Panc1 (cell line): ENCODE measurements at regions not wholly inside any gene's neighbourhood (a gene's known extent, or its start where the extent isn't known, plus 50 kb on each side); places are given as distances from the start of the nearest gene placed in this dataset.

Source experiments
- ATAC-seq: fragments of 200-7000 bp; cut with Tn5 transposase; 2 replicates; pipeline ENCODE4 v1.9.1; 2020; ENCODE audit warnings: mild to moderate bottlenecking, moderate library complexity
- BruUV-seq: library from RNA; stranded (reverse); fragments of 400-500 nt; replicated peaks from 2 replicates; lab custom pipeline; 2021; lab: Mats Ljungman, UMichigan
- CTCF ChIA-PET: fragments of 300-600 bp; sonication (Branson Sonifier 250); formaldehyde crosslinking; loops from one replicate; lab custom pipeline; 2022; ENCODE audit warnings: antibody characterized with exemption; lab: Charles Lee
- POLR2A ChIA-PET: fragments of 300-600 bp; sonication (Branson Sonifier 250); formaldehyde crosslinking; loops from one replicate; lab custom pipeline; 2022; ENCODE audit warnings: antibody characterized with exemption; lab: Charles Lee
- DNase-seq: peaks from one replicate; pipeline ENCODE4 v3.0.0-alpha.2; 2010; ENCODE audit warnings: low read depth, low spot score
- H3K27ac ChIP-seq: 2 replicates; pipeline ENCODE4 v1.5.1; 2011; ENCODE audit warnings: mild to moderate bottlenecking, low read length, inconsistent platforms
- H3K27me3 ChIP-seq: fragments of 200-500 bp; sonication (Bioruptor generic); 2 replicates; pipeline ENCODE4 v1.6.0; 2014; ENCODE audit warnings: low read length, inconsistent platforms; ENCODE audit not compliant: control insufficient read depth, insufficient read depth
- H3K36me3 ChIP-seq: fragments of 200-500 bp; sonication (Bioruptor generic); 2 replicates; pipeline ENCODE4 v1.5.1; 2014; ENCODE audit warnings: inconsistent platforms, mild to moderate bottlenecking, low read length, moderate library complexity; ENCODE audit not compliant: control insufficient read depth, insufficient read depth
- H3K4me1 ChIP-seq: 2 replicates; pipeline ENCODE4 v1.5.1; 2011; ENCODE audit warnings: inconsistent platforms, mild to moderate bottlenecking, low read length, moderate library complexity; ENCODE audit not compliant: control insufficient read depth, insufficient read depth
- H3K4me3 ChIP-seq, 2 experiments: 2 replicates each; pipeline ENCODE4 v1.5.1; 2011 to 2012; ENCODE audit warnings: low read depth in 2 of 2, low read length in 2 of 2, mild to moderate bottlenecking in 2 of 2, inconsistent platforms in 1 of 2, moderate library complexity in 1 of 2
- H3K9me3 ChIP-seq: fragments of 200-500 bp; sonication (Bioruptor generic); 2 replicates; pipeline ENCODE4 v1.5.1; 2014; ENCODE audit warnings: low read depth, mild to moderate bottlenecking, inconsistent platforms, low read length, moderate library complexity; ENCODE audit not compliant: control insufficient read depth, insufficient read depth
- CTCF ChIP-seq: fragments of 450-650 bp; IDR thresholded peaks from 2 replicates; pipeline ENCODE4 v1.5.1; 2017; ENCODE audit warnings: mild to moderate bottlenecking
- POLR2AphosphoS5 ChIP-seq: IDR thresholded peaks from 2 replicates; pipeline ENCODE4 v1.6.1; 2012; ENCODE audit warnings: mild to moderate bottlenecking, low read depth, low read length, moderate library complexity
- REST ChIP-seq, 2 experiments: IDR thresholded peaks; 2 replicates each; pipeline ENCODE4 v1.6.1; 2011 to 2012; ENCODE audit warnings: low read depth in 2 of 2, control low read depth in 1 of 2, low read length in 1 of 2, mild to moderate bottlenecking in 1 of 2, moderate library complexity in 1 of 2; ENCODE audit not compliant: insufficient read depth in 1 of 2
- SIN3A ChIP-seq: IDR thresholded peaks from 2 replicates; pipeline ENCODE4 v1.6.1; 2012; ENCODE audit warnings: low read depth, mild to moderate bottlenecking, low read length, moderate library complexity, borderline replicate concordance; ENCODE audit not compliant: insufficient read depth
- TCF7L2 ChIP-seq: IDR thresholded peaks from 2 replicates; pipeline ENCODE4 v1.6.1; 2011; ENCODE audit warnings: mild to moderate bottlenecking, low read depth, low read length, inconsistent platforms
- in situ Hi-C: cut with HindIII; loops from 2 replicates; pipeline ENCODE4 v1.10.0; 2016; ENCODE audit warnings: low sequenced_read_pairs, low pct_unique_long_range_greater_than_20kb
- intact Hi-C: fragments of 100-400 bp; cut with micrococcal nuclease; formaldehyde crosslinking; loops from one replicate; pipeline ENCODE4 v1.10.0; 2022; ENCODE audit not compliant: unreplicated experiment

GRCh38 chr2:164114937-164115336 lies 379.1 kb upstream of the FIGN start:
- BruUV-seq, result no TSS peak
- DNase-seq (no peak), ATAC-seq (no peak)
- Histone ChIP-seq H3K4me1 (no peaks in the 10 kb centered on the region), H3K9me3 (no peaks in the 10 kb centered on the region), H3K36me3 (no peaks in the 10 kb centered on the region; the same call in 1 of the 2 replicates), H3K27ac (no peak overlapping the region), H3K4me3 (no peak overlapping the region), H3K27me3 (no peaks in the 10 kb centered on the region)
- in situ Hi-C loops (no loop called here), intact Hi-C loops (no loop called here)
- CTCF ChIA-PET, result no interaction called here
- TF ChIP-seq CTCF, result no peak
- POLR2A ChIA-PET, result no interaction called here

- Histone ChIP-seq H3K27ac (no peak overlapping the region), H3K9me3 (no peaks in the 10 kb centered on the region), H3K4me3 (no peak overlapping the region), H3K27me3 (no peaks in the 10 kb centered on the region), H3K36me3 (no peaks in the 10 kb centered on the region; the same call in 1 of the 2 replicates), H3K4me1 (no peaks in the 10 kb centered on the region)
- in situ Hi-C loops (no loop called here), intact Hi-C loops (no loop called here)
- TF ChIP-seq SIN3A, result no peak
- no peak for TF ChIP-seq REST (IDR thresholded peaks at IDR 0.05; ENCODE audit: insufficient read depth in 1 of 2, low read depth in 2 of 2, low read length in 1 of 2)
- TF ChIP-seq CTCF, result no peak
- no peak for TF ChIP-seq POLR2AphosphoS5
- TF ChIP-seq TCF7L2, result no peak
- POLR2A ChIA-PET, result no interaction called here
- BruUV-seq, result no TSS peak
- DNase-seq, result no peak
- ATAC-seq, result no peak
- CTCF ChIA-PET, result no interaction called here
Measured at GRCh38 chr2:164112105-164112504, 376.3 kb upstream of the FIGN start.

- H3K27me3 ChIP-seq, result no peaks in the 10 kb centered on the region
- BruUV-seq, result no TSS peak
- ChIA-PET POLR2A (no interaction called here), CTCF (no interaction called here)
- no peaks in the 10 kb centered on the region; the same call in 1 of the 2 replicates for H3K36me3 ChIP-seq
- ATAC-seq (no peak), DNase-seq (no peak)
- TF ChIP-seq POLR2AphosphoS5, result no peak
- no peak for TF ChIP-seq SIN3A
- no peak for TF ChIP-seq REST (IDR thresholded peaks at IDR 0.05; ENCODE audit: insufficient read depth in 1 of 2, low read depth in 2 of 2, low read length in 1 of 2)
- TF ChIP-seq CTCF, result no peak
- no peak for TF ChIP-seq TCF7L2
- no peak overlapping the region for H3K4me3 ChIP-seq
- no peaks in the 10 kb centered on the region for H3K4me1 ChIP-seq
- intact Hi-C loops, result no loop called here
- H3K9me3 ChIP-seq, result no peaks in the 10 kb centered on the region
- in situ Hi-C loops, result no loop called here
- no peak overlapping the region for H3K27ac ChIP-seq
Measured at GRCh38 chr2:164110515-164110914, 374.7 kb upstream of the FIGN start.
